Coronary artery (tissue), 2 donors: ENCODE measurements at regions not wholly inside any gene's neighbourhood (a gene's known extent, or its start where the extent isn't known, plus 50 kb on each side); places are given as distances from the start of the nearest gene placed in this dataset.

Experiments used
- DNase-seq: peaks from one replicate; pipeline ENCODE4 v3.0.0-alpha.2; 2017; ENCODE audit warnings: low spot score
- H3K27ac ChIP-seq, 2 donors: fragments of 200-600 bp; sonication (generic); one replicate each; pipeline ENCODE4 v1.5.1; 2016 to 2019
- H3K4me3 ChIP-seq: fragments of 200-600 bp; sonication (generic); 2 replicates; pipeline ENCODE4 v1.5.1; 2016; ENCODE audit warnings: mild to moderate bottlenecking, moderate library complexity
- CTCF ChIP-seq: fragments of 200-600 bp; sonication (generic); IDR thresholded peaks from one replicate; pipeline ENCODE4 v1.5.1; 2019; ENCODE audit warnings: antibody characterized with exemption

- no peak for DNase-seq
- Histone ChIP-seq H3K4me3 (no peak overlapping the region), H3K27ac (no peak overlapping the region)
- TF ChIP-seq CTCF = no peak
These were observed 466.7 kb upstream of the FAT1 start for GRCh38 chr4:187190390-187190789.

GRCh38 chr4:187191676-187192075 lies 468.0 kb upstream of the FAT1 start:
- no peak for DNase-seq
- Histone ChIP-seq H3K27ac (no peak overlapping the region), H3K4me3 (no peak overlapping the region)
- TF ChIP-seq CTCF = no peak

- Histone ChIP-seq H3K4me3 (no peak overlapping the region), H3K27ac (no peak overlapping the region)
- TF ChIP-seq CTCF = no peak
- no peak for DNase-seq
These were observed 468.6 kb upstream of the FAT1 start for GRCh38 chr4:187192266-187192665.

- no peak overlapping the region for H3K4me3 ChIP-seq
- no peak for DNase-seq
- no peak overlapping the region for H3K27ac ChIP-seq
- no peak for TF ChIP-seq CTCF
These were observed 469.5 kb upstream of the FAT1 start for GRCh38 chr4:187193141-187193540.

GRCh38 chr4:187204389-187204918 lies 480.8 kb upstream of the FAT1 start:
- Histone ChIP-seq H3K4me3 (no peak overlapping the region), H3K27ac (no peak overlapping the region)
- DNase-seq = no peak
- TF ChIP-seq CTCF = no peak

- no peak overlapping the region for H3K4me3 ChIP-seq
- TF ChIP-seq CTCF = no peak
- no peak overlapping the region for H3K27ac ChIP-seq
- DNase-seq = no peak
These were observed 484.3 kb upstream of the FAT1 start for GRCh38 chr4:187207931-187208330.

- Histone ChIP-seq H3K4me3 (no peak overlapping the region), H3K27ac (no peak overlapping the region)
- TF ChIP-seq CTCF = no peak
These were observed 485.0 kb upstream of the FAT1 start for GRCh38 chr4:187208651-187209050.

More at GRCh38 chr4:187208651-187209050, 485.0 kb upstream of the FAT1 start:
- DNase-seq = no peak
